GM12891 (cell line): ENCODE measurements at regions not wholly inside any gene's neighbourhood (a gene's known extent, or its start where the extent isn't known, plus 50 kb on each side); places are given as distances from the start of the nearest gene placed in this dataset.

Experiments
- PAX5 ChIP-seq: IDR thresholded peaks from 2 replicates; pipeline ENCODE4 v1.6.1; 2011; ENCODE audit warnings: low read length, moderate library complexity, mild to moderate bottlenecking; ENCODE audit not compliant: insufficient read depth, severe bottlenecking
- POLR2A ChIP-seq: IDR thresholded peaks from 2 replicates; pipeline ENCODE4 v1.6.1; 2011; ENCODE audit warnings: low read depth, low read length, control low read depth
- POLR2AphosphoS5 ChIP-seq: IDR thresholded peaks from 2 replicates; pipeline ENCODE4 v1.6.1; 2011; ENCODE audit warnings: low read depth, low read length, control low read depth
- POU2F2 ChIP-seq: IDR thresholded peaks from 2 replicates; pipeline ENCODE4 v1.6.1; 2011; ENCODE audit warnings: low read depth, mild to moderate bottlenecking, control low read depth, low read length, moderate library complexity
- SPI1 ChIP-seq: IDR thresholded peaks from 2 replicates; pipeline ENCODE4 v1.6.1; 2011; ENCODE audit warnings: low read depth, low read length, control low read depth
- TAF1 ChIP-seq: IDR thresholded peaks from 2 replicates; pipeline ENCODE4 v1.6.1; 2011; ENCODE audit warnings: low read depth, low read length, control low read depth

GRCh38 chr2:223414646-223415045, 187.5 kb downstream of the SCG2 start:
- TF ChIP-seq TAF1 (no peak), POLR2A (no peak), POLR2AphosphoS5 (no peak), PAX5 (no peak), SPI1 (no peak), POU2F2 (no peak)
